Calu3 (cell line): ENCODE measurements at regions not wholly inside any gene's neighbourhood (a gene's known extent, or its start where the extent isn't known, plus 50 kb on each side); places are given as distances from the start of the nearest gene placed in this dataset.
A peak's percentile ranks its signal among the peaks of the same experiment; 100 is the strongest.
"Not testable (repeated sequence)": the region's sequence is repeated elsewhere in the genome, so short reads cannot be mapped to it uniquely, and the experiment has no call there.

Experiments used
- BruUV-seq: library from RNA; stranded (reverse); fragments of 400-500 nt; replicated peaks from 2 replicates; lab custom pipeline; 2021; lab: Mats Ljungman, UMichigan
- CTCF ChIA-PET: fragments of 300-600 bp; sonication (Branson Sonifier 250); formaldehyde crosslinking; loops from one replicate; lab custom pipeline; 2022; ENCODE audit warnings: antibody characterized with exemption; lab: Charles Lee
- DNase-seq: peaks from one replicate; pipeline ENCODE4 v3.0.0; 2022
- H3K27ac Mint-ChIP-seq: one replicate; pipeline ENCODE4 v1.8.0; 2022; ENCODE audit warnings: mixed read lengths; ENCODE audit not compliant: unreplicated experiment
- H3K27me3 Mint-ChIP-seq: one replicate; pipeline ENCODE4 v1.8.0; 2022; ENCODE audit warnings: mixed read lengths; ENCODE audit not compliant: unreplicated experiment
- H3K36me3 Mint-ChIP-seq: one replicate; pipeline ENCODE4 v1.8.0; 2022; ENCODE audit warnings: mild to moderate bottlenecking, moderate library complexity, mixed read lengths; ENCODE audit not compliant: insufficient read depth, unreplicated experiment
- H3K4me1 Mint-ChIP-seq: one replicate; pipeline ENCODE4 v1.8.0; 2022; ENCODE audit warnings: mild to moderate bottlenecking, low read depth, mixed read lengths; ENCODE audit not compliant: unreplicated experiment
- H3K4me3 Mint-ChIP-seq: one replicate; pipeline ENCODE4 v1.8.0; 2022; ENCODE audit warnings: mild to moderate bottlenecking, low read depth, moderate library complexity, mixed read lengths; ENCODE audit not compliant: unreplicated experiment
- H3K9me3 Mint-ChIP-seq: one replicate; pipeline ENCODE4 v1.8.0; 2022; ENCODE audit warnings: low read depth, mixed read lengths; ENCODE audit not compliant: unreplicated experiment
- CTCF ChIP-seq: fragments of 200-600 bp; IDR thresholded peaks from one replicate; pipeline ENCODE4 v1.8.0; 2022; ENCODE audit warnings: antibody characterized with exemption; ENCODE audit not compliant: unreplicated experiment
- intact Hi-C: fragments of 100-400 bp; cut with micrococcal nuclease; formaldehyde crosslinking; loops from one replicate; pipeline ENCODE4 v1.10.0; 2022; ENCODE audit not compliant: unreplicated experiment

- CTCF ChIA-PET, result no interaction called here
- H3K27me3 Mint-ChIP-seq, result no peaks in the 10 kb centered on the region
- peaks cover 7% of the 10 kb centered on the region for H3K9me3 Mint-ChIP-seq
- DNase-seq, result no peak
- H3K27ac Mint-ChIP-seq, result peak overlapping the region; percentile 45
- H3K4me3 Mint-ChIP-seq, result no peak overlapping the region
- no peak for TF ChIP-seq CTCF
- H3K4me1 Mint-ChIP-seq, result peaks cover 33% of the 10 kb centered on the region
- intact Hi-C loops, result loop anchor here (5.0 to 10.0 kb wide), 2 partner anchors 39 to 102 kb away; no protein-coding TSS in a partner anchor
- H3K36me3 Mint-ChIP-seq, result no peaks in the 10 kb centered on the region
- BruUV-seq, result no TSS peak
Observed at GRCh38 chr4:169902658-169903345, 123.4 kb downstream of the MFAP3L start.

- CTCF ChIA-PET, result interaction anchor here (0.6 kb wide), 1 partner anchor 16 kb away, joined by 3 read pairs; no protein-coding TSS in a partner anchor
- DNase-seq, result no peak
Observed at GRCh38 chr4:169900241-169900845, 125.9 kb downstream of the MFAP3L start.

GRCh38 chr4:169899295-169899694 is 126.9 kb downstream of the MFAP3L start:
- Mint-ChIP-seq H3K27me3 (no peaks in the 10 kb centered on the region), H3K36me3 (no peaks in the 10 kb centered on the region), H3K4me3 (peak overlapping the region; percentile 1), H3K27ac (peak overlapping the region; percentile 68), H3K9me3 (peaks cover 7% of the 10 kb centered on the region), H3K4me1 (peaks cover 33% of the 10 kb centered on the region)
- DNase-seq, result peak; percentile 4
- BruUV-seq, result no TSS peak
- intact Hi-C loops, result loop anchor here (10.0 kb wide), 1 partner anchor 84 kb away; no protein-coding TSS in a partner anchor
- CTCF ChIA-PET, result interaction anchor here (0.6 kb wide), 1 partner anchor 168 kb away, joined by 3 read pairs; no protein-coding TSS in a partner anchor
- no peak for TF ChIP-seq CTCF

More at GRCh38 chr4:169900241-169900845, 125.9 kb downstream of the MFAP3L start:
- peak overlapping the region; percentile 54 for H3K27ac Mint-ChIP-seq
- intact Hi-C loops, result loop anchor here (5.0 to 10.0 kb wide), 2 partner anchors 42 to 104 kb away; no protein-coding TSS in a partner anchor
- BruUV-seq, result no TSS peak
- no peak overlapping the region for H3K4me3 Mint-ChIP-seq
- no peak for TF ChIP-seq CTCF
- H3K27me3 Mint-ChIP-seq, result no peaks in the 10 kb centered on the region
- H3K36me3 Mint-ChIP-seq, result no peaks in the 10 kb centered on the region
- H3K4me1 Mint-ChIP-seq, result peaks cover 33% of the 10 kb centered on the region
- H3K9me3 Mint-ChIP-seq, result peaks cover 7% of the 10 kb centered on the region

- Mint-ChIP-seq H3K27me3 (no peaks in the 10 kb centered on the region), H3K4me3 (no peak overlapping the region), H3K36me3 (no peaks in the 10 kb centered on the region), H3K27ac (no peak overlapping the region), H3K4me1 (peaks cover 30% of the 10 kb centered on the region), H3K9me3 (peaks cover 7% of the 10 kb centered on the region)
- no TSS peak for BruUV-seq
- DNase-seq, result no peak
- intact Hi-C loops, result loop anchor here (10.0 kb wide), 1 partner anchor 83 kb away; no protein-coding TSS in a partner anchor
- TF ChIP-seq CTCF, result no peak
- CTCF ChIA-PET, result no interaction called here
Observed at GRCh38 chr4:169898095-169898494, 128.1 kb downstream of the MFAP3L start.

- H3K4me3 Mint-ChIP-seq, H3K27ac Mint-ChIP-seq, CTCF ChIA-PET, BruUV-seq, DNase-seq, H3K36me3 Mint-ChIP-seq, H3K9me3 Mint-ChIP-seq, H3K27me3 Mint-ChIP-seq: not testable (repeated sequence)
- intact Hi-C loops, result loop anchor here (10.0 kb wide), 1 partner anchor 80 kb away; no protein-coding TSS in a partner anchor
- peaks cover 13% of the 10 kb centered on the region for H3K4me1 Mint-ChIP-seq
Observed at GRCh38 chr4:169894767-169895166, 131.4 kb downstream of the MFAP3L start.
